NT2/D1 (cell line): ENCODE measurements at regions not wholly inside any gene's neighbourhood (a gene's known extent, or its start where the extent isn't known, plus 50 kb on each side); places are given as distances from the start of the nearest gene placed in this dataset.

Experiments
- SUZ12 ChIP-seq: IDR thresholded peaks from 2 replicates; pipeline ENCODE4 v1.6.1; 2011; ENCODE audit not compliant: insufficient read length, insufficient read depth; ENCODE audit errors: extremely low read depth
- YY1 ChIP-seq: IDR thresholded peaks from 2 replicates; pipeline ENCODE4 v1.6.1; 2011; ENCODE audit not compliant: insufficient read length, insufficient read depth
- ZNF274 ChIP-seq: IDR thresholded peaks from 2 replicates; pipeline ENCODE4 v1.6.1; 2011; ENCODE audit warnings: mild to moderate bottlenecking, low read depth, low read length

DNA sequence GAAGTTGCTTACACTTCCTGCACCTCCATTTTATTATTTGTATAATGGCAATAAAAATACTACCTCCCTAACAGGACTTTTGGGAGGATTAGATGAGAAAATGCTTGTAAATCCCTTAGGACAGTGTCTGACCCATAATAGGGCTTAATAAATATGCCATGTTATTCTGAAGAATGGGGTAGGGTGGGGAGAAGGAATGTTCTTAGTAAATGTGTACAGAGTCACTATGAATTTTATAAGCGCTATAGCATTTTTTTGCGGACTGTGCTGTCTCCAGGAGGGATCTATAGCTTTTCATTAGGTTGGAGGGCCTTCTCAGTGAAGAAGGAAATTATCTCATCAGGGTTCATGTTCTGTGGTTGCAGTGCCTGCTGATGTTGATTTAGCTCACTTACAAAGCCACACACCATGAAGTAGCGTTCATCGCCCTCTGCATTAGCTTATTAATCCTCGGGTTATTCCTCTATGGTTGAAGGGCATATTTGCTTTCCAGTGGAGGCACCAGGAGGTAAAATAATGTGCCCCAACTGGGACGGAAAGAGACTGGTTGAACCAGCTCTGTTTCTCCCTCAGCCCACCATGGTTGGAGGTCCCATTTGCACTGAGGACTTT is 497.1 kb downstream of the ARHGEF28 start:
- TF ChIP-seq ZNF274 = no peak
- TF ChIP-seq YY1 = no peak
- TF ChIP-seq SUZ12 = no peak
